Fibroblast of pulmonary artery (primary cell): ENCODE measurements at regions not wholly inside any gene's neighbourhood (a gene's known extent, or its start where the extent isn't known, plus 50 kb on each side); places are given as distances from the start of the nearest gene placed in this dataset.

Experiments
- DNase-seq: peaks from one replicate; pipeline ENCODE4 v3.0.0-alpha.2; 2010; ENCODE audit warnings: low read depth
- H3K4me3 ChIP-seq: replicated peaks from 2 replicates; pipeline ENCODE4 v1.5.1; 2011; ENCODE audit warnings: low read depth, mild to moderate bottlenecking, control low read depth, low read length, moderate library complexity
- CTCF ChIP-seq: IDR thresholded peaks from 2 replicates; pipeline ENCODE4 v1.5.1; 2011; ENCODE audit warnings: mild to moderate bottlenecking, control low read depth, low read length, inconsistent platforms; ENCODE audit errors: missing control alignments

GRCh38 chr6:141242957-141243356 is 889.8 kb upstream of the GJE1 start:
- H3K4me3 ChIP-seq = no peak overlapping the region
- no peak for TF ChIP-seq CTCF
- no peak for DNase-seq

GRCh38 chr6:141229296-141229695 is 903.4 kb upstream of the GJE1 start:
- TF ChIP-seq CTCF = no peak
- H3K4me3 ChIP-seq = no peak overlapping the region
- no peak for DNase-seq

GRCh38 chr6:141218583-141218982 is 914.1 kb upstream of the GJE1 start:
- no peak for DNase-seq
- no peak for TF ChIP-seq CTCF
- H3K4me3 ChIP-seq = no peak overlapping the region

GRCh38 chr6:141216726-141217125 is 916.0 kb upstream of the GJE1 start:
- no peak for DNase-seq
- TF ChIP-seq CTCF = no peak
- no peak overlapping the region for H3K4me3 ChIP-seq

- TF ChIP-seq CTCF = no peak
- no peak overlapping the region for H3K4me3 ChIP-seq
- DNase-seq = no peak
These were observed 920.4 kb upstream of the GJE1 start for GRCh38 chr6:141212296-141212695.

GRCh38 chr6:141211845-141212244 is 920.9 kb upstream of the GJE1 start:
- no peak for DNase-seq
- no peak for TF ChIP-seq CTCF
- no peak overlapping the region for H3K4me3 ChIP-seq

- TF ChIP-seq CTCF = no peak
- DNase-seq = no peak
- H3K4me3 ChIP-seq = no peak overlapping the region
These were observed 921.8 kb upstream of the GJE1 start for GRCh38 chr6:141210901-141211300.
